ENCODE measurements at regions not wholly inside any gene's neighbourhood (a gene's known extent, or its start where the extent isn't known, plus 50 kb on each side); places are given as distances from the start of the nearest gene placed in this dataset.

GRCh38 chr12:3973269-3973884 is 100.2 kb upstream of the PARP11 start:
- H3K27ac Mint-ChIP-seq, result no peak overlapping the region
- no peaks in the 10 kb centered on the region for H3K9me3 ChIP-seq (replicated peaks in 1 of 2; ENCODE audit: control insufficient read depth in 1 of 2, insufficient read depth in 1 of 2, low read length in 2 of 2)
- no peak for DNase-seq
- 86% methylated on average over 5 of the region's 14 CpGs for WGBS (ENCODE audit: insufficient coverage)
- TF ChIP-seq, protein P1, sequence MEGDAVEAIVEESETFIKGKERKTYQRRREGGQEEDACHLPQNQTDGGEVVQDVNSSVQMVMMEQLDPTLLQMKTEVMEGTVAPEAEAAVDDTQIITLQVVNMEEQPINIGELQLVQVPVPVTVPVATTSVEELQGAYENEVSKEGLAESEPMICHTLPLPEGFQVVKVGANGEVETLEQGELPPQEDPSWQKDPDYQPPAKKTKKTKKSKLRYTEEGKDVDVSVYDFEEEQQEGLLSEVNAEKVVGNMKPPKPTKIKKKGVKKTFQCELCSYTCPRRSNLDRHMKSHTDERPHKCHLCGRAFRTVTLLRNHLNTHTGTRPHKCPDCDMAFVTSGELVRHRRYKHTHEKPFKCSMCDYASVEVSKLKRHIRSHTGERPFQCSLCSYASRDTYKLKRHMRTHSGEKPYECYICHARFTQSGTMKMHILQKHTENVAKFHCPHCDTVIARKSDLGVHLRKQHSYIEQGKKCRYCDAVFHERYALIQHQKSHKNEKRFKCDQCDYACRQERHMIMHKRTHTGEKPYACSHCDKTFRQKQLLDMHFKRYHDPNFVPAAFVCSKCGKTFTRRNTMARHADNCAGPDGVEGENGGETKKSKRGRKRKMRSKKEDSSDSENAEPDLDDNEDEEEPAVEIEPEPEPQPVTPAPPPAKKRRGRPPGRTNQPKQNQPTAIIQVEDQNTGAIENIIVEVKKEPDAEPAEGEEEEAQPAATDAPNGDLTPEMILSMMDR (IDR thresholded peaks at IDR 0.05), result no peak
- H3K9me3 Mint-ChIP-seq, result no peaks in the 10 kb centered on the region
- H3K4me1 Mint-ChIP-seq, result peaks cover 21% of the 10 kb centered on the region
- H3K9ac ChIP-seq (ENCODE audit: insufficient read depth, low read length, poor library complexity, severe bottlenecking), result no peak overlapping the region
- intact Hi-C loops (cut with micrococcal nuclease), result no loop called here
- no peak overlapping the region for H3K4me3 Mint-ChIP-seq
- no peaks in the 10 kb centered on the region for H3K27me3 ChIP-seq (ENCODE audit: control insufficient read depth in 2 of 2, insufficient read depth in 2 of 2, low read length in 2 of 2)
- H3K4me2 ChIP-seq (replicated peaks; ENCODE audit: extremely low read depth, low read length, poor library complexity, severe bottlenecking), result no peak overlapping the region
- H3K27ac ChIP-seq (ENCODE audit: low read depth in 1 of 2, low read length in 2 of 2), result peak overlapping the region in 1 of 2 donors; percentile 52
- peaks cover 16 to 20% of the 10 kb centered on the region in 2 donors for H3K4me1 ChIP-seq (ENCODE audit: control insufficient read depth in 1 of 2, insufficient read depth in 2 of 2, low read length in 2 of 2)
- H4K20me1 ChIP-seq (ENCODE audit: insufficient read depth, low read length), result no peaks in the 10 kb centered on the region
- no peak overlapping the region for H2AFZ ChIP-seq (ENCODE audit: insufficient read depth, low read depth, low read length, poor library complexity, severe bottlenecking)
- no peaks in the 10 kb centered on the region for H3K36me3 ChIP-seq (replicated peaks in 1 of 2; ENCODE audit: control insufficient read depth in 1 of 2, insufficient read depth in 2 of 2, low read length in 2 of 2)
- no peaks in the 10 kb centered on the region for H3K79me2 ChIP-seq (ENCODE audit: insufficient read depth, low read length)
- no peak overlapping the region for H3K4me3 ChIP-seq (replicated peaks in 1 of 3; ENCODE audit: low read depth in 2 of 3, low read length in 3 of 3)
- H3K27me3 Mint-ChIP-seq (ENCODE audit: low read depth in 3 of 3), result peaks cover 0 to 2% (median 1%) of the 10 kb centered on the region in 3 donors
- no peaks in the 10 kb centered on the region for H3K36me3 Mint-ChIP-seq

DNA sequence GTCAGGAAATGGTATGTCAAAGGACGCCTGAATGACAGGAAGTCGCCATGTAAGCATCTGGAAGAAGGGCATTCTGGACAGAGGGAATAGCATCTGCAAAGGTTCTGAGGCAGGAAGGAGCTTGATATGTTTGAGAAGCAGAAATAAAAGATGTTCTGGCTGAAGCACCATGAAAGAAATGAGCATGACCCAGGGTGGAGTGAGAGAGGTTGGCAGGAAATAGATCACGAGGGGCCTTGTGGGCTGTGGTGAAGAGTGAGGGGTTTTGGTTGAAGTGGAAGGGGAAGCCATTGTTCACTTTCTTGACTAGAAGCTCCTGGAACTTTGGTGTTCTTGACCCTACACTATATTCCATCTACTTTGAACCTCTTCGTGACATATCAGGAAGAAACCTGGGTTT is 99.4 kb upstream of the PARP11 start:
- Histone ChIP-seq H2AFZ (ENCODE audit: insufficient read depth, low read depth, low read length, poor library complexity, severe bottlenecking) (no peak overlapping the region), H3K9ac (ENCODE audit: insufficient read depth, low read length, poor library complexity, severe bottlenecking) (no peak overlapping the region), H3K9me3 (replicated peaks in 1 of 2; ENCODE audit: control insufficient read depth in 1 of 2, insufficient read depth in 1 of 2, low read length in 2 of 2) (no peaks in the 10 kb centered on the region), H3K27me3 (ENCODE audit: control insufficient read depth in 2 of 2, insufficient read depth in 2 of 2, low read length in 2 of 2) (no peaks in the 10 kb centered on the region), H3K4me3 (replicated peaks in 1 of 3; ENCODE audit: low read depth in 2 of 3, low read length in 3 of 3) (no peak overlapping the region), H3K36me3 (replicated peaks in 1 of 2; ENCODE audit: control insufficient read depth in 1 of 2, insufficient read depth in 2 of 2, low read length in 2 of 2) (no peaks in the 10 kb centered on the region), H3K4me1 (ENCODE audit: control insufficient read depth in 1 of 2, insufficient read depth in 2 of 2, low read length in 2 of 2) (peaks cover 16 to 20% of the 10 kb centered on the region in 2 donors), H4K20me1 (ENCODE audit: insufficient read depth, low read length) (no peaks in the 10 kb centered on the region), H3K79me2 (ENCODE audit: insufficient read depth, low read length) (no peaks in the 10 kb centered on the region), H3K4me2 (replicated peaks; ENCODE audit: extremely low read depth, low read length, poor library complexity, severe bottlenecking) (no peak overlapping the region), H3K27ac (ENCODE audit: low read depth in 1 of 2, low read length in 2 of 2) (no peak overlapping the region)
- H3K36me3 Mint-ChIP-seq, result no peaks in the 10 kb centered on the region
- H3K9me3 Mint-ChIP-seq, result no peaks in the 10 kb centered on the region
- peaks cover 0 to 2% (median 1%) of the 10 kb centered on the region in 3 donors for H3K27me3 Mint-ChIP-seq (ENCODE audit: low read depth in 3 of 3)
- intact Hi-C loops (cut with micrococcal nuclease), result no loop called here
- DNase-seq, result no peak
- TF ChIP-seq, protein P1 (IDR thresholded peaks at IDR 0.05), result no peak
- no peak overlapping the region for H3K4me3 Mint-ChIP-seq
- 42% methylated on average over 3 of the region's 4 CpGs for WGBS (ENCODE audit: insufficient coverage)
- no peak overlapping the region for H3K27ac Mint-ChIP-seq
- H3K4me1 Mint-ChIP-seq, result peaks cover 21% of the 10 kb centered on the region
